ENCODE measurements at regions not wholly inside any gene's neighbourhood (a gene's known extent, or its start where the extent isn't known, plus 50 kb on each side); places are given as distances from the start of the nearest gene placed in this dataset.
A peak's percentile ranks its signal among the peaks of the same experiment; 100 is the strongest.

DNA sequence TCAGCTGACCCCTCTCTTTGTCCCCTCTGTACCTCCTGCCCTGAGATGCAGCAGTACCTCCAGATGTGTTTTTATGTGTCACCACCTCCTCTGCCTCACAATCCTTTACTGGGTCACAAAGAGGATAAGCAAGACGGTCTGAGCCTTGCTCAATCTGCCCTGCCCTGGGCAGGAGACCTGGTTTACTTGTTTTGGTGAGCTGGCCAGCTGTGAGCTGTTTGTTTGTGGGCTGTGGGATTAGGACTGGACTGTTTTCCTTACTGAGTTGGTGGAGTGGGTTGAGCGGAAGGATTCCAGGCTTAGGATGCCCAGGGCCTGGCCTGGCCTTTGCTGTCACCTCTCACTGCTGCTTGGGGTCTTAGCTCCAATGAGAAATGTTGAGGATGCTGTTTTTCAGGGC, 299.5 kb downstream of the SRBD1 start:
- no peaks in the 10 kb centered on the region for H3K9me3 ChIP-seq (ENCODE audit: control insufficient read depth, low read length)
- no peak overlapping the region for H2BK5ac ChIP-seq (ENCODE audit: low read depth, low read length, poor library complexity, severe bottlenecking)
- no peak overlapping the region for H3K18ac ChIP-seq (ENCODE audit: low read depth in 1 of 2, low read length in 2 of 2)
- peak overlapping the region in 1 of 2 experiments; percentile 48 for H3K23ac ChIP-seq (ENCODE audit: low read length in 2 of 2)
- DNase-seq = peak; percentile 25
- H3K4me1 ChIP-seq (ENCODE audit: control insufficient read depth, insufficient read depth, low read depth, low read length) = peaks cover 11% of the 10 kb centered on the region
- peak overlapping the region; percentile 75 for H2AK5ac ChIP-seq (ENCODE audit: low read length, severe bottlenecking)
- no peak overlapping the region for H3K4me2 ChIP-seq (ENCODE audit: low read length, poor library complexity, severe bottlenecking)
- no peak overlapping the region for H3K9ac ChIP-seq (ENCODE audit: low read length)
- H2AFZ ChIP-seq (ENCODE audit: low read depth, low read length) = no peak overlapping the region
- H3K4me3 ChIP-seq (ENCODE audit: insufficient read depth in 1 of 2, low read depth in 1 of 2, low read length in 2 of 2) = no peak overlapping the region
- no peak overlapping the region for H4K91ac ChIP-seq (ENCODE audit: low read length)
- no peak overlapping the region for H4K8ac ChIP-seq (ENCODE audit: low read length)
- no peak overlapping the region for H3K27ac ChIP-seq (ENCODE audit: low read length, poor library complexity, severe bottlenecking)
- peaks cover 0 to 13% of the 10 kb centered on the region in 2 experiments for H3K27me3 ChIP-seq (ENCODE audit: control insufficient read depth in 1 of 2, insufficient read depth in 1 of 2, low read length in 2 of 2)
- no peaks in the 10 kb centered on the region for H3K36me3 ChIP-seq (ENCODE audit: control insufficient read depth in 1 of 2, insufficient read depth in 2 of 2, low read depth in 1 of 2, low read length in 2 of 2)
- H2BK120ac ChIP-seq (ENCODE audit: low read depth, low read length) = no peak overlapping the region
- H2BK12ac ChIP-seq (ENCODE audit: low read length in 2 of 2) = no peak overlapping the region
- H2BK15ac ChIP-seq (ENCODE audit: low read depth, poor library complexity, severe bottlenecking) = no peak overlapping the region
- no peak overlapping the region for H3K4ac ChIP-seq (ENCODE audit: low read depth in 1 of 2, low read length in 2 of 2)
- WGBS = 78% methylated on average over 2 of the region's 2 CpGs
- H3K79me1 ChIP-seq (replicated peaks; ENCODE audit: low read length, poor library complexity, severe bottlenecking) = no peaks in the 10 kb centered on the region
- no peak overlapping the region for H3K14ac ChIP-seq (ENCODE audit: low read length in 2 of 2)

DNA sequence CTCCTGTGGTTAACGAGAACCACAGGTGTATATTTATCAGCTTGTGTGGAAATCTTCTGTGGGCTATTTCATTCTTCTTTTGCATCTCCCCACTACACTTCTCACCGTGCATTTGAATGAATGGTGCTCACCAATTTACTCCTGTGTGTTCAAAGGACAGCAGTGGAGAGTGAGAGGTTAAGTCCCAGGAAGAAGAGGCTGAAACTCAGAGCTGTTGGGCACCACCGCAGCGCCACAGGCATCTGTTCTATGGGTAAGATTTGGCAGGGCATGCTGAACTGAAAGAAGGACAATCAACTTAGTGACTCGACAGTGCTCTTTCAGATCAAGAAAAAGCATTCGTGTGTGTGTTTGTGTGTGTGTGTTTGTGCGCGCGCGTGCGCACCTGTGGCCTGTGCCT, 297.9 kb upstream of the SIX2 start:
- Histone ChIP-seq H2BK120ac (ENCODE audit: low read depth, low read length) (no peak overlapping the region), H3K23ac (ENCODE audit: low read length in 2 of 2) (no peak overlapping the region), H4K8ac (ENCODE audit: low read length) (no peak overlapping the region), H2AFZ (ENCODE audit: low read depth, low read length) (no peak overlapping the region), H3K9me3 (ENCODE audit: control insufficient read depth, low read length) (no peaks in the 10 kb centered on the region), H4K91ac (ENCODE audit: low read length) (no peak overlapping the region), H3K14ac (ENCODE audit: low read length in 2 of 2) (no peak overlapping the region), H3K79me1 (replicated peaks; ENCODE audit: low read length, poor library complexity, severe bottlenecking) (no peaks in the 10 kb centered on the region), H2BK5ac (ENCODE audit: low read depth, low read length, poor library complexity, severe bottlenecking) (no peak overlapping the region), H2BK15ac (ENCODE audit: low read depth, poor library complexity, severe bottlenecking) (no peak overlapping the region), H3K27me3 (ENCODE audit: control insufficient read depth in 1 of 2, insufficient read depth in 1 of 2, low read length in 2 of 2) (peaks cover 0 to 55% of the 10 kb centered on the region in 2 experiments), H3K4me3 (ENCODE audit: insufficient read depth in 1 of 2, low read depth in 1 of 2, low read length in 2 of 2) (no peak overlapping the region), H3K27ac (ENCODE audit: low read length, poor library complexity, severe bottlenecking) (no peak overlapping the region), H3K36me3 (ENCODE audit: control insufficient read depth in 1 of 2, insufficient read depth in 2 of 2, low read depth in 1 of 2, low read length in 2 of 2) (no peaks in the 10 kb centered on the region), H3K4ac (ENCODE audit: low read depth in 1 of 2, low read length in 2 of 2) (no peak overlapping the region), H3K4me2 (ENCODE audit: low read length, poor library complexity, severe bottlenecking) (no peak overlapping the region), H3K9ac (ENCODE audit: low read length) (no peak overlapping the region), H2AK5ac (ENCODE audit: low read length, severe bottlenecking) (no peak overlapping the region), H3K18ac (ENCODE audit: low read depth in 1 of 2, low read length in 2 of 2) (no peak overlapping the region), H2BK12ac (ENCODE audit: low read length in 2 of 2) (no peak overlapping the region), H3K4me1 (ENCODE audit: control insufficient read depth, insufficient read depth, low read depth, low read length) (peaks cover 6% of the 10 kb centered on the region)
- 93% methylated on average over 6 of the region's 11 CpGs for WGBS
- no peak for DNase-seq

GRCh38 chr2:45305599-45305998, 296.3 kb upstream of the SIX2 start:
- no peak overlapping the region for H2BK5ac ChIP-seq (ENCODE audit: low read depth, low read length, poor library complexity, severe bottlenecking)
- H2BK12ac ChIP-seq (ENCODE audit: low read length in 2 of 2) = no peak overlapping the region
- no peak overlapping the region for H3K23ac ChIP-seq (ENCODE audit: low read length in 2 of 2)
- no peak overlapping the region for H3K27ac ChIP-seq (ENCODE audit: low read length, poor library complexity, severe bottlenecking)
- H3K27me3 ChIP-seq (ENCODE audit: control insufficient read depth in 1 of 2, insufficient read depth in 1 of 2, low read length in 2 of 2) = peaks cover 0 to 65% of the 10 kb centered on the region in 2 experiments
- H3K79me1 ChIP-seq (replicated peaks; ENCODE audit: low read length, poor library complexity, severe bottlenecking) = no peaks in the 10 kb centered on the region
- H3K4ac ChIP-seq (ENCODE audit: low read depth in 1 of 2, low read length in 2 of 2) = no peak overlapping the region
- H4K91ac ChIP-seq (ENCODE audit: low read length) = no peak overlapping the region
- no peak overlapping the region for H3K9ac ChIP-seq (ENCODE audit: low read length)
- no peak overlapping the region for H3K4me2 ChIP-seq (ENCODE audit: low read length, poor library complexity, severe bottlenecking)
- 68% methylated on average over 3 of the region's 3 CpGs for WGBS
- no peak for DNase-seq
- no peaks in the 10 kb centered on the region for H3K36me3 ChIP-seq (ENCODE audit: control insufficient read depth in 1 of 2, insufficient read depth in 2 of 2, low read depth in 1 of 2, low read length in 2 of 2)
- H2AFZ ChIP-seq (ENCODE audit: low read depth, low read length) = no peak overlapping the region
- H3K18ac ChIP-seq (ENCODE audit: low read depth in 1 of 2, low read length in 2 of 2) = no peak overlapping the region
- no peak overlapping the region for H2AK5ac ChIP-seq (ENCODE audit: low read length, severe bottlenecking)
- H2BK15ac ChIP-seq (ENCODE audit: low read depth, poor library complexity, severe bottlenecking) = no peak overlapping the region
- H3K4me1 ChIP-seq (ENCODE audit: control insufficient read depth, insufficient read depth, low read depth, low read length) = no peaks in the 10 kb centered on the region
- H3K14ac ChIP-seq (ENCODE audit: low read length in 2 of 2) = no peak overlapping the region
- no peak overlapping the region for H4K8ac ChIP-seq (ENCODE audit: low read length)
- no peak overlapping the region for H2BK120ac ChIP-seq (ENCODE audit: low read depth, low read length)
- no peaks in the 10 kb centered on the region for H3K9me3 ChIP-seq (ENCODE audit: control insufficient read depth, low read length)
- no peak overlapping the region for H3K4me3 ChIP-seq (ENCODE audit: insufficient read depth in 1 of 2, low read depth in 1 of 2, low read length in 2 of 2)

GRCh38 chr2:45303417-45304202, 294.4 kb upstream of the SIX2 start:
- H2AK5ac ChIP-seq (ENCODE audit: low read length, severe bottlenecking) = no peak overlapping the region
- peaks cover 0 to 69% of the 10 kb centered on the region in 2 experiments for H3K27me3 ChIP-seq (ENCODE audit: control insufficient read depth in 1 of 2, insufficient read depth in 1 of 2, low read length in 2 of 2)
- no peak for DNase-seq
- H3K4me3 ChIP-seq (ENCODE audit: insufficient read depth in 1 of 2, low read depth in 1 of 2, low read length in 2 of 2) = no peak overlapping the region
- H2BK5ac ChIP-seq (ENCODE audit: low read depth, low read length, poor library complexity, severe bottlenecking) = no peak overlapping the region
- H3K9ac ChIP-seq (ENCODE audit: low read length) = no peak overlapping the region
- H3K14ac ChIP-seq (ENCODE audit: low read length in 2 of 2) = no peak overlapping the region
- H3K79me1 ChIP-seq (replicated peaks; ENCODE audit: low read length, poor library complexity, severe bottlenecking) = no peaks in the 10 kb centered on the region
- no peak overlapping the region for H3K4me2 ChIP-seq (ENCODE audit: low read length, poor library complexity, severe bottlenecking)
- H3K4me1 ChIP-seq (ENCODE audit: control insufficient read depth, insufficient read depth, low read depth, low read length) = no peaks in the 10 kb centered on the region
- H2BK15ac ChIP-seq (ENCODE audit: low read depth, poor library complexity, severe bottlenecking) = no peak overlapping the region
- H2BK120ac ChIP-seq (ENCODE audit: low read depth, low read length) = no peak overlapping the region
- no peak overlapping the region for H3K18ac ChIP-seq (ENCODE audit: low read depth in 1 of 2, low read length in 2 of 2)
- no peak overlapping the region for H3K4ac ChIP-seq (ENCODE audit: low read depth in 1 of 2, low read length in 2 of 2)
- H2AFZ ChIP-seq (ENCODE audit: low read depth, low read length) = no peak overlapping the region
- no peak overlapping the region for H4K8ac ChIP-seq (ENCODE audit: low read length)
- no peaks in the 10 kb centered on the region for H3K9me3 ChIP-seq (ENCODE audit: control insufficient read depth, low read length)
- no peak overlapping the region for H3K23ac ChIP-seq (ENCODE audit: low read length in 2 of 2)
- 62% methylated on average over 5 of the region's 5 CpGs for WGBS
- no peak overlapping the region for H2BK12ac ChIP-seq (ENCODE audit: low read length in 2 of 2)
- H3K36me3 ChIP-seq (ENCODE audit: control insufficient read depth in 1 of 2, insufficient read depth in 2 of 2, low read depth in 1 of 2, low read length in 2 of 2) = no peaks in the 10 kb centered on the region
- H4K91ac ChIP-seq (ENCODE audit: low read length) = no peak overlapping the region
- H3K27ac ChIP-seq (ENCODE audit: low read length, poor library complexity, severe bottlenecking) = no peak overlapping the region
